ENCODE measurements at regions not wholly inside any gene's neighbourhood (a gene's known extent, or its start where the extent isn't known, plus 50 kb on each side); places are given as distances from the start of the nearest gene placed in this dataset.

DNA sequence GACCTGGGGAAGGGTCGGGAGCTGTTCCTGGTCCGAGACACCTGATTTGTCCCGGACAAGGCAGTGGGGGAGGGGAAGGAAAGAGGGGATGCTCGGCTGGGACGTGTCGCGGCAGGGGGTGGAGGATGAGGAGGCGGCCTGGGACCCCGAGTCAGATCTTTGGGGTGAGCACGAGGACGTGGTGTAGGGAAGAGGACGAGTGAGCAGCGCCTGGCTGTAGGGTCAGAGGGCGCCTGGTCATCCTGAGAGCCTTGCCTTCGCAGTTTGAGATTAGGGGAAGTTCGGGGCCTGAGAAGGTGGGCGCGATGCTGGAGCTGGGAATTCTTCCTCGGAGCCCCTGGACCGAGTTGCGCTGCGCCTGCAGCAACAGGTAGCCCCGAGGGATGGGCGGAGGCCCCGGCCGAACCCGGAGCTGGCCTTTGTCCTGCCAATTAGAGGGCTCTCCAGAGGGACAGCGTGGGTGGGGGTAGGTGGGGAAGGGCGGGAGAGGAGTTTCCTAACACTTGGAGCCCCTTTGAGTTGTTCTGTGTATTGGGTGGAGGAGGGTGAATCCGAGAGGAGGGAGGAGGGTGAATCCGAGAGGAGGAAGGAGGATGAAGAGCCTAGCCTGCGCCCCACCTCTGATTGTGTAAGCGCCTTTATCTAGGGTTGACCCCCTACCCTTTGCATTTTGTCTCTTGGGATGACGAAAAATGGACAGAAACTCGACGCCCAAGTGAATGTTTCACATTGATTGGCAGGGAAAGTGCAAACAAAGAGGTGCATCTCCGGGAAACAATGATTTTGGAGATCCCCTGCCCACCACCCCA lies 72.0 kb downstream of the SOX4 start:
- H3K4me3 ChIP-seq (ENCODE audit: low read depth, low read length): peak overlapping the region; percentile 67
- TF ChIP-seq, protein P1, sequence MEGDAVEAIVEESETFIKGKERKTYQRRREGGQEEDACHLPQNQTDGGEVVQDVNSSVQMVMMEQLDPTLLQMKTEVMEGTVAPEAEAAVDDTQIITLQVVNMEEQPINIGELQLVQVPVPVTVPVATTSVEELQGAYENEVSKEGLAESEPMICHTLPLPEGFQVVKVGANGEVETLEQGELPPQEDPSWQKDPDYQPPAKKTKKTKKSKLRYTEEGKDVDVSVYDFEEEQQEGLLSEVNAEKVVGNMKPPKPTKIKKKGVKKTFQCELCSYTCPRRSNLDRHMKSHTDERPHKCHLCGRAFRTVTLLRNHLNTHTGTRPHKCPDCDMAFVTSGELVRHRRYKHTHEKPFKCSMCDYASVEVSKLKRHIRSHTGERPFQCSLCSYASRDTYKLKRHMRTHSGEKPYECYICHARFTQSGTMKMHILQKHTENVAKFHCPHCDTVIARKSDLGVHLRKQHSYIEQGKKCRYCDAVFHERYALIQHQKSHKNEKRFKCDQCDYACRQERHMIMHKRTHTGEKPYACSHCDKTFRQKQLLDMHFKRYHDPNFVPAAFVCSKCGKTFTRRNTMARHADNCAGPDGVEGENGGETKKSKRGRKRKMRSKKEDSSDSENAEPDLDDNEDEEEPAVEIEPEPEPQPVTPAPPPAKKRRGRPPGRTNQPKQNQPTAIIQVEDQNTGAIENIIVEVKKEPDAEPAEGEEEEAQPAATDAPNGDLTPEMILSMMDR (IDR thresholded peaks at IDR 0.05; ENCODE audit: insufficient read depth, low read length): no peak
- no peak for DNase-seq (ENCODE audit: low read depth)

DNA sequence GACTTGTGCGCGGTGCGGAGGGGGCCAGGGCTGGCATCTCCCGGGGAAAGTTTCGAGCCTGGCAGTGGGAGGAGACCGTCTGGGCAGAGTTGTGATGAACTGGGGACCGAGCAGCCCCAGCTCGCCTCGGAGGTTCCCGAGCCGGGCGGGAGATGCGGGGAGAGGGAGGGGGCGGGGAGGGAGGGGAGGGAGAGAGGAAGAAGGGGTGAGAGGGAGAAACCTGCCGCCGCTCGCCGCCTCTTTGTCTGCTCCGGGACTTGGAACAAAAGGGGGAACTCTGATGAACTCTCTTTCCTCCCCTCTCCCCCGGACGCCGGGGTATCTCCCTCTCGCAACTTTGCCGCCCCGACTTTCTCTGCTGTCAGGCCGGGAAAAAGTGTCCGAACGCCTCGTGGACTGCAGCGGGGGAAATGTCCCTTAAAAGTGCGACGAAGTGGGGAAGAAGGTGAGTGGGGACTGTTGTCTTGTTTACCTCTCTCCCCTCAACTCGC lies 72.7 kb downstream of the SOX4 start:
- DNase-seq (ENCODE audit: low read depth): peak; percentile 4
- peak overlapping the region; percentile 67 for H3K4me3 ChIP-seq (ENCODE audit: low read depth, low read length)
- TF ChIP-seq, protein P1 (IDR thresholded peaks at IDR 0.05; ENCODE audit: insufficient read depth, low read length): no peak

DNA sequence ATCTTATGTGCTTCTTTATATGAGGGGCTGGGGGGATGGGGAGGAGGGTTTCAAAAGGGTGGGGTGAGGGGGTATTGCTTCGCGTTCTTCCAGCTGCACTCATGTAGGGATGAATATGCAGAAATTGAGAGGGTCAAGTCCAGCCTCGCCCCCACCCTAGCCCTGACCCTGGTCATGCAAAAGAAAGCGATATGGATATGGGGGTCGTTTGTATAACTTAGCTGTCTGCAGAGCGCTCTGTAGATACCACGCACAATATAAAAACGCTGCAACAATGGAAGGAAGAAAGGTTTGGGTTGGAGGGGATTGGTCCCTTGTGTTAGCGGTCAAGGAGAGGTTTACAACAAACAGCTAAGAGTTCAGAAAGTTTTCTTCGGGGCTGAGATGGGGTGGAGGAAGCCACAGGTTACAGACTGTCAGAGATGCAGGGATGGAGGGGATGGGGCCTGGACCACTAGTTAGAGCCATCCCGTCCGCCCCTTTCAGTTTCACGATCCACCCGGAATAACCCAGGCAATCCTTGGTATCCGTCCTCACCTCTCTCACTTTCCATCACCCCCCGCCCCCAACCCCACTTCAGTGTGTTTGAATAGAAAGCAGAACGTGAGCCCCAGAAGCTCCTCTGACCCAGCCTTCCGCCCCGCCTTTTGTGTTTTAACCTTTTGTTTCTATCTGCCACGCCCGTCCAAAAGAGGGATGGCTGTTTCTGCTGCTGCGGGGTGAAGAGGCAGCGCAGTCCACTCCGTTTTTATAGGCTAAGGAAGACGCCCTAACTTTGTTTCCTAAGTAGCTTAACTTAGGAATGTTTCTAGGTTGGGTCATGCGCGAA lies 73.5 kb downstream of the SOX4 start:
- DNase-seq (ENCODE audit: low read depth): peak; percentile 4
- peak overlapping the region; percentile 50 for H3K4me3 ChIP-seq (ENCODE audit: low read depth, low read length)

DNA sequence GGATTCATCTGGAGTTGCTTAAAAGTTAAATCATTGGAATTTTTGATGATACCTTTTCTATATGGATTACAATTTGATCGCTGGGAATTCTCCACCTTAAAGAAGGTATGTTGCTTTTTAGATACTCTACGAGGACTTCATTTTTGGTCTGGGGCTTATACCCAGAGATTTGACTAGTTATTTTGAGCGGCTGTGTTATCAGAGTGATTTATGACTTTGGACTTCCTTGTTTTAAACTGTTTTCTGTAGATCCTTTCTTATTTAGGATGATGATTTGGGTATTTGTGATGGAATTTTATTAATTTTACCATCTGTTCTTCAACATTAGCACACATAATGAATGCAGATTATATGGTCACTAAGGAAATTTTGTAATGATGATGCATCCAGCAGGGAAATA lies 75.2 kb downstream of the SOX4 start:
- no peak for DNase-seq (ENCODE audit: low read depth)
- H3K4me3 ChIP-seq (ENCODE audit: low read depth, low read length): no peak overlapping the region
- TF ChIP-seq, protein P1 (IDR thresholded peaks at IDR 0.05; ENCODE audit: insufficient read depth, low read length): no peak

More for the DNA sequence above, 73.5 kb downstream of the SOX4 start:
- TF ChIP-seq, protein P1 (IDR thresholded peaks at IDR 0.05; ENCODE audit: insufficient read depth, low read length): no peak

DNA sequence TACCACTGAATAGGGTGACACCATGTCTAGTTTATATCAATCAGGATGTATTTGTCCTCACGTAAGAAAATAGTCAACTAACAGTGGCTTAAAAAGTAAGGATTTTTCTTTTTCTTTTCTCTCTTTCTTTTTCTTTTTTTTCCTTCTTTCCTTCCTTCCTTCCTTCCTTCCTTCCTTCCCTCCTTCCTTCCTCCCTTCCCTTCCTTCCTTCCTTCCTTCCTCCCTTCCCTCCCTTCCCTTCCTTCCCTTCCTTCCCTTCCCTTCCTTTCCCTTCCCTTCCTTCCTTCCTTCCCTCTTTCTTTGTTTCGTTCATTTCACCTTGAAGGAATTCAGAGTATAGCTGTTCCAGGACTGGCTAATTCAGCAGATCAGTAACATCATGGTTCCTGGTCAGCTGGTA lies 83.2 kb downstream of the SOX4 start:
- TF ChIP-seq, protein P1 (IDR thresholded peaks at IDR 0.05; ENCODE audit: insufficient read depth, low read length): no peak
- H3K4me3 ChIP-seq (ENCODE audit: low read depth, low read length): no peak overlapping the region
- DNase-seq (ENCODE audit: low read depth): no peak

DNA sequence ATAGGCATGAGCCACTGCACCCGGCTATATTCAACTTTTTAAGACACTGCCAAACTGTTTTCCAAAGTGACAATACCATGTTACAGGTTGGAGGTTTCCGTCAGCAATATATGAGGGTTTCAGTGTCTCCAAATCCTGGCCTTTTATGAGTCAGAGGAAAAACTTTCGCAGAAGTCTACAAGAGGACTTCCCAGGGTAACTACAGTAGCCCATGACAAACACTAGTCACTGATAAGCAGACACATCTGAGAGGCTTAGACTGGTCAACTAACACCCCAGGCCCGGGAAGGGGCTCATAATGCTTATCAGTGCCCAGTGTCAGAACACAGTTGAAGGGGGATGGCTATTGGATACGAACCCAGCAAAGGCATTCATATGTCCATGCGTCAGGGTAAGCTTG lies 85.4 kb downstream of the SOX4 start:
- peak; percentile 50 for DNase-seq (ENCODE audit: low read depth)
- TF ChIP-seq, protein P1 (IDR thresholded peaks at IDR 0.05; ENCODE audit: insufficient read depth, low read length): no peak
- no peak overlapping the region for H3K4me3 ChIP-seq (ENCODE audit: low read depth, low read length)
